ENCODE measurements at regions not wholly inside any gene's neighbourhood (a gene's known extent, or its start where the extent isn't known, plus 50 kb on each side); places are given as distances from the start of the nearest gene placed in this dataset.

DNA sequence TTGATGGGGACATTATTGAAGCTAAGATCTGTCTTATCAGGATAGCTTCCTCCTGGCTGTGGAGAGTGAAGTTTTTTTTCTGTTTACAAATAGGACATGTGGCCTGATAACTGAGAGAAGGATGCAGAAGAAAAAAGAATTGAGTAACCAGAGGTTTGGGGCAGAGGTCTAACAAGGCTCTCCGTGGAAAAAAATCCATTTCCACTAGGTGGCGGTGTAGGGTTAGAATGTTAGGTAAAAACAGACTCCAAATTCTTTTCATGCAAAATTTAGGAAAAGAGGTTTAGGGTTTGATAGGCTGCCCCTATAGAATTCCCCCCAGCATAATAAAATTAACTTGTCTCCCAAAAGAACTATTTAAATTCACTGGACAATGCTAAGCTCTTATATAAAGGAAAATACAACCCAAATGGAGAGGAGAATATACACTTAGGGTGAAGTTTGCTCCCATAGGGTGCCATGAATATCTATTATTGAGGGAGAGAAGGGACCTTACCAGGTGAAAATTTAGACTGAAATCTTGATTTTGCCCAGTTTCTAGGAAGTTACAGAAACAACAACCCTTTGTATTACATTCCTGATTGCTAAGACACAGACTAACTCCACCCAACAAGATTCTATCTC lies 1560.4 kb downstream of the OTOL1 start:
- DNase-seq, result no peak

DNA sequence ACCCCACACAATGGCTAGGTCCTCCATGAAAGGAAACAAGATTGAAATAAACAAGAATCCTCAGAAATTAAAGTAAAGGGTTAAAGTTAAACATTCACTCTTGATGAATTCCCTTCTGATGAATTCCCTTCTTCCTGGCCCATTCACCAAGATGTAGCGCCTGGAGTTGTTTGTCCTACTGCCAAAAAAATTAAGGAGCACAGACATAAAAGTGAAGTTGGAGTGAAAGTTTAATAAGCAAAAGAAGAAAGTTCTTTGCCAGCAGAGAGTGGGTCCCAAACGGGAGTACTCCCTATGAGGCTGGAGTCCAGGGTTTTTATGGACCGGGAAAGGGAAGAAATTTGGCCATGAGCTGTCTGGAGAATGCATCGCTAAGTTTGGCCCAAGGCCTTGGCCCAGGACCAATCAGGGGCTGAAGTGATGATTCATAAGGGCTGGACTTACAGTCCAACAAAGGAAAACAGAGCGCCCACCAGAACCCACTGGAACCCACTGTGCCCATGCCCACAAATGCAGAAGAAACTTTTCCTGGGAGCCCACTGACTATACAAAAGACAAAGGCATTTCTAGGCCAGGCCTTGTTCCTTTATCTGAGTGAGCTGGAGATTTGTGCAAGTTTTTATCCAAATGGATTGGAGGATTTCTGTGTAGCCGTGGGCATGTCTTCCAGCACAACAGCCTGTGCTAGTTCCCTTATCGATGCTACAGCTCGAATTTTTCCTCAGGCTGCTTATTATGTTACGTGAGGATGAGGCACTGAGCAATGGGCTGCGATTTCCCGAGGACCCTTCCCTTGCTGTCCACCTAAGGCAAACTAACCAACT lies 1561.6 kb downstream of the OTOL1 start:
- no peak for DNase-seq

- peak; percentile 12 for DNase-seq
These were observed 1575.1 kb downstream of the OTOL1 start for GRCh38 chr3:163071713-163072112.
